ENCODE measurements at regions not wholly inside any gene's neighbourhood (a gene's known extent, or its start where the extent isn't known, plus 50 kb on each side); places are given as distances from the start of the nearest gene placed in this dataset.

- no peak overlapping the region for H3K27ac ChIP-seq
- intact Hi-C loops (cut with DNase I): no loop called here
- no peaks in the 10 kb centered on the region for H3K9me3 ChIP-seq
- 77 to 78% methylated on average over 3 of the region's 3 CpGs for WGBS, 2 donors
- H3K4me3 ChIP-seq: no peak overlapping the region
- FAIRE-seq (no peak), DNase-seq (no peak), ATAC-seq (peak in 2 of 4 donors; percentile 57 to 63)
- no peaks in the 10 kb centered on the region for H3K27me3 ChIP-seq
- peaks cover 0 to 3% (median 0%) of the 10 kb centered on the region in 3 donors for H3K4me1 ChIP-seq
- TF ChIP-seq CTCF (IDR thresholded peaks at IDR 0.05): no peak
- no peaks in the 10 kb centered on the region for H3K36me3 ChIP-seq
These were observed 171.0 kb downstream of the BTG1 start for GRCh38 chr12:91974541-91975085.

- ATAC-seq: no peak
- no peak for DNase-seq
- WGBS, 2 donors: 65 to 71% methylated on average over 2 of the region's 2 CpGs
- TF ChIP-seq CTCF (IDR thresholded peaks at IDR 0.05): no peak
- FAIRE-seq: no peak
- intact Hi-C loops (cut with DNase I): no loop called here
- H3K4me1 ChIP-seq: peaks cover 0 to 3% (median 0%) of the 10 kb centered on the region in 3 donors
- peak overlapping the region in 1 of 4 donors; percentile 7 for H3K27ac ChIP-seq
- H3K36me3 ChIP-seq: no peaks in the 10 kb centered on the region
- no peaks in the 10 kb centered on the region for H3K9me3 ChIP-seq
- no peak overlapping the region for H3K4me3 ChIP-seq
- H3K27me3 ChIP-seq: no peaks in the 10 kb centered on the region
These were observed 171.8 kb downstream of the BTG1 start for GRCh38 chr12:91973813-91974212.

- peaks cover 0 to 3% (median 0%) of the 10 kb centered on the region in 3 donors for H3K4me1 ChIP-seq
- DNase-seq (no peak), FAIRE-seq (no peak), ATAC-seq (no peak)
- no peaks in the 10 kb centered on the region for H3K36me3 ChIP-seq
- H3K9me3 ChIP-seq: no peaks in the 10 kb centered on the region
- intact Hi-C loops (cut with DNase I): no loop called here
- no peaks in the 10 kb centered on the region for H3K27me3 ChIP-seq
- 85 to 97% methylated on average over 1 of the region's 1 CpG for WGBS, 2 donors
- TF ChIP-seq CTCF (IDR thresholded peaks at IDR 0.05): no peak
- H3K4me3 ChIP-seq: no peak overlapping the region
- no peak overlapping the region for H3K27ac ChIP-seq
These were observed 172.8 kb downstream of the BTG1 start for GRCh38 chr12:91972896-91973295.

- ATAC-seq (no peak), FAIRE-seq (no peak), DNase-seq (no peak)
- no peaks in the 10 kb centered on the region for H3K27me3 ChIP-seq
- H3K4me3 ChIP-seq: no peak overlapping the region
- H3K36me3 ChIP-seq: no peaks in the 10 kb centered on the region
- H3K9me3 ChIP-seq: no peaks in the 10 kb centered on the region
- H3K4me1 ChIP-seq: peaks cover 0 to 3% (median 0%) of the 10 kb centered on the region in 3 donors
- WGBS, 2 donors: 95 to 96% methylated on average over 3 of the region's 3 CpGs
- intact Hi-C loops (cut with DNase I): no loop called here
- no peak for TF ChIP-seq CTCF (IDR thresholded peaks at IDR 0.05)
- no peak overlapping the region for H3K27ac ChIP-seq
These were observed 176.9 kb downstream of the BTG1 start for GRCh38 chr12:91968777-91969171.

- DNase-seq: no peak
- ATAC-seq: no peak
- H3K27me3 ChIP-seq: no peaks in the 10 kb centered on the region
- intact Hi-C loops (cut with DNase I): no loop called here
- no peak for FAIRE-seq
- H3K9me3 ChIP-seq: no peaks in the 10 kb centered on the region
- no peak overlapping the region for H3K27ac ChIP-seq
- H3K4me1 ChIP-seq: peaks cover 0 to 3% (median 0%) of the 10 kb centered on the region in 3 donors
- no peaks in the 10 kb centered on the region for H3K36me3 ChIP-seq
- TF ChIP-seq CTCF (IDR thresholded peaks at IDR 0.05): no peak
- no peak overlapping the region for H3K4me3 ChIP-seq
These were observed 177.4 kb downstream of the BTG1 start for GRCh38 chr12:91968076-91968776.

Data from pancreas (tissue), 10 donors.